SIG-M5 treated with dmso at 0.1 percent for 504 hours (cell line): ENCODE measurements at regions not wholly inside any gene's neighbourhood (a gene's known extent, or its start where the extent isn't known, plus 50 kb on each side); places are given as distances from the start of the nearest gene placed in this dataset.
"Not testable (repeated sequence)": the region's sequence is repeated elsewhere in the genome, so short reads cannot be mapped to it uniquely, and the experiment has no call there.

ENCODE experiments used
- DNase-seq: peaks from one replicate; lab custom pipeline; 2025; ENCODE audit not compliant: unreplicated experiment; lab: John Stamatoyannopoulos, UW

GRCh38 chr13:53351021-53351420 lies 322.4 kb downstream of the OLFM4 start:
- DNase-seq: no peak

DNA sequence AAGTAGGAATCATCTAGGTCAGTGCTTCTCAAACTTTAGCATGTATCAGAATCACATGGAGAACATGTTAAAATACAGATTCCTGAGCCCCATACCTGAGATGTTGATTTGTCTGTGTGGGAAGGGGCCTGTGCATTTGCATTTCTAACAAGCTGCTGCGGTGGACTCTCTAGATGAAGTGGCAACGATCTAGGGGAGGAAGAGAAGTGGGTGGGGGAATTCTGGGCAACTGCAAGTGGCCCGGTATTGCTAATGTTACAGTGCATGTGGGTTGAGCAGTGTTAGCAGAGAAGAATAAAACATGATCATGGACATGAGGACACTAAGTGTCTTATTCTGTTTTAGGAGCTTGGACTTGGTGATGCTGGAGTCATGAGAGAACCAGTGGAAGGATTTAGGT lies 329.0 kb downstream of the OLFM4 start:
- no peak for DNase-seq

DNA sequence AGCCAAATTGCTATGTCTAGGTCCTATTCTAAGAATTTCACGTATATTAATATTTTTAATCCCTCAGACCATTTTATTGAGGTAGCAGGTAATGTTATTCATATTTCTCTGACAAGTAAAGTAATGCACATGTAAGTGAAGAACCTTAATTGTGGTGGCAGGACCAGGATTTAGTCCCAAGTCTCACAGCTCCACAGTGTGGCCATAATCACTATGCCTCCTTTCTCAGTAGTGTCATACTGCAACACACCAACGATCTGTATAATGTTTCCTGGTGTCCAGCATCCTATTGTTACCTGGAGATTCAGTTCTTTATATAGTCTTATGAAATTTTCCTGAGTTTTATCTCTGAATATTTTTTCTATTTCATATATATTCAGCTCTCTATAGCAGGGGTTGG lies 340.3 kb downstream of the OLFM4 start:
- DNase-seq: no peak

DNA sequence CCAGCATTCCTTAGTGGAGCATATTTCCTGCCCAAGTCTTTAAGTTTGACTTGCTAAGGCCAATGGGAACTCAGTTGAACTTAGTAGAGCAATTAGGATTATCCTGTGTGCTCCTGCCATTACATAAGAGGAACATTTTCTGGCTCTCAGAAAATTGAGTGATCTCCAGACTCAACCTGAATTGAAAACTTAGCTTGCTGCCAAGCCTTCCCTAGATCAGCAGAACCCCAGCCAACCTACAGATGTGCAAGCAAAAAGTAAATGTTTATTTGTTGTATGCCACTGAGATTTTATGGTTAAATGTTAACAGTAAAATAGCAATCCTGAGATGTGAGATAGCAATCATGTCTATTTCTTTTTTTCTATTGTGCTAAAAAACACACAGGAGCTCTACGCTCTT lies 350.9 kb downstream of the OLFM4 start:
- DNase-seq: no peak

GRCh38 chr13:53382008-53382407 lies 353.4 kb downstream of the OLFM4 start:
- DNase-seq: no peak

DNA sequence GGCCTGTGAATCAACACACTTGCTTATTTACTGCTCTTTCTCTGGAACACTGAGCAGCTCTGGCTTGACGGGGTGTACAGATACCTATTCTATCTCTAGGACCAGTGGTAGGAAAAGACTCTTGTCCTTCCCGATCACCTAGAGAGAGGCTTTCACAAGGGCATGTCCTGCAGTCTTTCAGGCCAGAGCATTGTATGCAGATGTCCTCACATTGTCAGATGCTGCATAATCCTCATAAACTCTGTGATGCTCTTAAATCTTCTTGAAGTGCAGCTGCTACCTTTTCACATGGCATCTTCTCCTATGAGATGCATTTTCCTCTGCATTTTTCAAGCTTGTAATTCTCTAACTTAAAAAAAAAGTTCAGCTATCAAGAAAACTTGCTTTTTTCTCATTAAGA lies 369.4 kb downstream of the OLFM4 start:
- no peak for DNase-seq

DNA sequence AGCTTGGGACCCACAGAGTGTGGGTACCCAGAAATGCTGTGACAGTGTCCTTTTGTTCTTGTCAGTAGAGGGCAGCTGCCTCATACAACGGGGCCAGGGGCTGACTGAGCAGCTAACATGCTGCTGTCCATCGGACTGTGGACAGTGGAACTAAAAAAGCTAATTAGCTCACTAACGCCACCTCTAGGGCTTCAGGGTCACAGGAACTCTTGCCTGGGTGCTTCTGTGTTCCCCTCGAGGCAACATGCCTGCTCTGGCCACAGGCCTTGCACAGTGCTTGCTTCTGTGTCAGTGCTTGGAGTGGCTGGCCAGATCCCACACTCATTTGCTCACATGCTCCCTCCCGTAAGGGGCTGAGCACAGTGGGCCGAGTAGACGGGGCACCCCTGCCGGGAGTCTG lies 377.0 kb downstream of the OLFM4 start:
- DNase-seq: no peak

DNA sequence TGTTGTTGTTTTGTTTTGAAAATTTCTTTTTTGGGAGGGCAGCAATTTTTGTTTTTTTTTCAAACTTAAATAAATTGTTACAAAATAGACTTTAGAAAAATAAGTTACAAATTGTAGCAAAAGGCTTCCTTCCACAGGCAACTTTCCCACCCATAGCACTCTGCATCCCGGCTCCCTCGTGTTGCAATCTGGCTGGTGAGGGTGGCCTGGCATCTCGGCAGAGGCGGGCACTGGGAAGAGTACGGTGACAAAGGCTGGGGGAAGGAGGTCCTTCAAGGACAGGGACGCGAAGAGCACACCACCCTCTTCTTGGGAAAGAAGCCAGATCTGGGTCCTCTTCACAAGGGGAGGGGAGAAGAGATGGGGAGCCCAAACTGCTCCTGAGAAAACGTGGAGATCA lies 379.7 kb downstream of the OLFM4 start:
- no peak for DNase-seq

DNA sequence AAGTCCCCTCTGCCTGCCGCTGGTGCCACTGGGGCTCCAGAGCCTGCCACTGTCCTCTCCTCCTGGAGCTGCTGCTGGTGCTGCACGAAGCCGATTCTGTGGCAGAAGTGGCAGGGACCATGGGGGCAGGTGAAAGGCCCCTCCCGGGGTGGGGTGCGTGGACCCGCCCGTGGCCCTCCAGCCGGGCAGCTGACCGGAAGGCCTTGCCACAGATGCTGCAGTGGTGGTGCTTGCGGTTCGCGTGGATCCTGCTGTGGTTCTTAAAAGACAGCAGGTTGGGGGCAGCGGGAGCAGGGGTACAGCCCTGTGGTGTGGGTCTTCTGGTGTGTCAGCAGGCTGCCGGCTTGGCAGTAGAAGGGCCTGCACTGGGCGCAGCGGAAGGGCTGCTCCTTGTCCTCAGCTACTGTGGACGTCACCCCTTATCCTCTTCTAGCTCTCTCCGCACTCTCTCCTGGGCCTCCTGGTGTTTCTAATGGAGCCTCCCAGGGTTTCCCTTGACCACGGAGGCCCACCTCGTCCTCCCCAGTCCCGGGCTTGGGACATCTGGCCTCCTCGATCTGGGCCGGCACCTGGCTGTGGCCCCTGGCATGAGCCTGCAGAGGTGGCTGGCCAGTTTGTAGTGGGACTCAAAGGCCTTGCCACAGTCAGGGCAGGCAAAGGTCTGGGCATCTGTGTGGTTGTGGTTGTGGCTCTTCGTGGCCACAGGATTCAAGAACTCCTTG lies 380.4 kb downstream of the OLFM4 start:
- no peak for DNase-seq

DNA sequence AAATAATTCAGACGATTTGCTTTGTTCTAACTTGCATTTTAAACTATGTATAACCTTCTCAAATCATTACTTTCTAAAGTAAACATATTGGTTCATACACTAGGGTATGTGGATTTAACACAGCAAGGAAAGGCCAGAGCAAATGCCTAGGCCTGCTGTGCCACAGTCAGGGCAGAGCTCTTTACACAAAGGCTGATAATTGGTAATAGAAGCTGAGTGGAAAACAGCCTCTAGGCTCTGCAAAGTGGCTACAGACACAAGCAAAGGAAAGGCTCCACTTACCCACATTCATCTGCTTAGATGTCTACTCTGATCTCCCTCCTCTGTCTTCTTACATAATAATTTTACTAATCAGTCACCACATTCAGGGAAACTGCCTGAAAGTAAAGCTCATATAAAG lies 382.9 kb downstream of the OLFM4 start:
- DNase-seq: no peak

DNA sequence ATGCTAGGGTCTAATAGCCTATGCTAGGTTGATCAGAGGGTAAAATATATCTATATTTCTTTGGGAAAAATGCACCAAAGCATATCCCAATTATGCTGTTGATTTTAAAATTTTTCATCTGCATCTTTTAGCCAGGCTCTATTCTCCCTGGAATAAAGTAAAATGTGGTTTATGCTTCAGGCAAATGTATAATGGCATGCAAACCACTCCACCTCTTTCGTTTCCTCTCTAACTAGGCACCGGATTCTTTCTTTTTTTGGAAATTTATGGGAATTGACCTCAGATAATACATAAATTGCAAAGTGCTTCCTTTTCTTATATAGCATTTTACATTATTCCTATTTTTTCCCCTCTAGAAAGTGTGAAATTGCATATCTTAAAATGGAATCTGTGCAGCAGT lies 386.5 kb downstream of the OLFM4 start:
- no peak for DNase-seq

GRCh38 chr13:53417601-53418000 lies 389.0 kb downstream of the OLFM4 start:
- no peak for DNase-seq

- DNase-seq: no peak
Observed at GRCh38 chr13:53422415-53422814, 393.8 kb downstream of the OLFM4 start.

- no peak for DNase-seq
Observed at GRCh38 chr13:53436396-53436795, 407.8 kb downstream of the OLFM4 start.

DNA sequence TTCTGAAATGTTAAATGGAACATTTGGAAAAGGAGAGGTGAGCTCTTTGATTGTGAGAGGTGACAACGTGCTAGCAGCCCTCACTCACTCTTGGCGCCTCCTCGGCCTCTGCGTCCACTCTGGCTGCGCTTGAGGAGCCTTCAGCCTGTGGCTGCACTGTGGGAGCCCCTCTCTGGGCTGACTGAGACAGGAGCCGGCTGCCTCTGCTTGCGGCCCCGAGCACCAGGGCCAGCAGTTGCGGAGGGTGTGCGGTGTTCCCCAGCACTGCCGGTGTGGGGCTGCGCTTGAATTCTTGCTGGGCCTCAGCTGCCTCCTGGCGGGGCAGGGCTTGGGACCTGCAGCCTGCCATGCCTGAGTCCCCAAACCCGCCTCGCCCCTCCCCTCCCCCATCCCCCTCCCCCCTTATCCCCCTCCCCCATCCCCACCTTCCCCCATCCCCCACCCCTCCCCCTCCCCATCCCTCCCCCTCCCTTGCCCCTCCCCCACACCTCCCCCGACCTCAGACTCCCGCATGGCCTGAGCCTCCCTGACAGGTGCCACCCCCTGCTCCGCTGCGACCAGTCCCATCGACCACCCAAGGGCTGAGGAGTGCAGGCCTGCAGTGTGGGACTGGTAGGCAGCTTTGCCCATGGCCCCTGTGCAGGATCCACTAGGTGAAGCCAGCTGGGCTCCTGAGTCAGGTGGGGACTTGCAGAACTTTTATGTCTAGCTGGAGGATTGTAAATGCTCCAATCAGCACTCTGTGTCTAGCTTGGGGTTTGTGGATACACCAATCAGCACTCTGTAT lies 411.0 kb downstream of the OLFM4 start:
- no peak for DNase-seq

- no peak for DNase-seq
Observed at GRCh38 chr13:53442979-53443378, 414.4 kb downstream of the OLFM4 start.

DNA sequence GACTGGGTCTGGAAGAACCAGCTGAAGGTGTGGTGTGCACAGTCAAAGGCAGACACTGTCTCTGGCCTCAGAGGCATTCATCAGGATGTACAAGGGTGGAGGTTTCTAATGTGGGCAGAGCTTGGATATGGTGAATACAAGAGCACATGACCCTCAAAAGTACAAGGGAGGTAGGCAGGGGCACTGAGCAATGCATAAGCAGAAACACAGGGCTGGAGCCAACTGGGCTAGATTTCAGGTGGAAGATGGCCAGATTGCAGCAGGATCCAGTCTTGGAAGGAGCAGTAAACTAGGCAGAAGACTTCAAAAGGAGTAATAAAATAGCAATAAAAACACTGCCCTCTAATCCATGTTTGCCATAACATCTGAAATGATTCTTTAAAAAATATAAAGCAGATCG lies 417.1 kb downstream of the OLFM4 start:
- no peak for DNase-seq

GRCh38 chr13:53447456-53447855 lies 418.8 kb downstream of the OLFM4 start:
- no peak for DNase-seq

GRCh38 chr13:53447863-53448262 lies 419.2 kb downstream of the OLFM4 start:
- no peak for DNase-seq

DNA sequence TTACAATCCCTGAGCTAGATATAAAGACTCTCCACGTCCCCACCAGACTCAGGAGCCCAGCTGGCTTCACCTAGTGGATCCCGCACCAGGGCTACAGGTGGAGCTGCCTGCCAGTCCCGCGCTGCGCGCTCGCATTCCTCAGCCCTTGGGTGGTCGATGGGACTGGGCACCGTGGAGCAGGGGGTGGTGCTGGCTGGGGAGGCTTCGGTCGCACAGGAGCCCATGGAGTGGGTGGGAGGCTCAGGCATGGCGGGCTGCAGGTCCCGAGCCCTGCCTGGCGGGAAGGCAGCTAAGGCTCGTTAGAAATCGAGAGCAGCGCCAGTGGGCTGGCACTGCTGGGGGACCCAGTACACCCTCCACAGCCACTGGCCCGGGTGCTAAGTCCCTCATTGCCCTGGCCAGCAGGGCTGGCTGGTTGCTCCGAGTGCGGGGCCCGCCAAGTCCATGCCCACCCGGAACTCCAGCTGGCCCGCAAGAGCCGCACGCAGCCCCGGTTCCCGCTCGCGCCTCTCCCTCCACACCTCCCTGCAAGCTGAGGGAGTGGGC lies 423.7 kb downstream of the OLFM4 start:
- not testable (repeated sequence) for DNase-seq

- DNase-seq: no peak
Observed at GRCh38 chr13:53460796-53461195, 432.2 kb downstream of the OLFM4 start.

DNA sequence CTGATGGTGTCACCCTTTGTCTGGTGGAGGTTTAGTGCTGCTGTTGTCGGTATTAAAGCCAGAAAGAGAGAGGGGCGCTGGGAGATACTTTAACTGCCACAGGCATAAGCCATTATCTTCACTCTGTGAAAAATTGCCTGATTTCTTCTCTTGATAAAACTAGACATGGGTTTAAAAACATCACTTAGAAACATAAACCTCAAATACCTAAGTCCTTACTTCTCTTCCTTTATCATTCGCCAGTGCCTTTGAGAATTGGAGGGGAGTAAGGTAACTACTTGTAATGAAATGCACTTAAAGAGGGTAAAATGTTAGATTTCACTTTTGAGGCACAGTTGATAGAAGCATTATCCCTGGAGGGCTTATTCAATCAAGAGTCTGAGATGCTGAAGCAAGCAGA lies 434.5 kb downstream of the OLFM4 start:
- no peak for DNase-seq
